DND-41 (cell line): ENCODE measurements at regions not wholly inside any gene's neighbourhood (a gene's known extent, or its start where the extent isn't known, plus 50 kb on each side); places are given as distances from the start of the nearest gene placed in this dataset.

Experiments
- ATAC-seq: fragments of 200-7000 bp; cut with Tn5 transposase; 3 replicates; pipeline ENCODE4 v1.9.1; 2021; ENCODE audit warnings: low read depth; ENCODE audit not compliant: insufficient read depth
- DNase-seq: peaks from one replicate; pipeline ENCODE4 v3.0.0-alpha.2; 2020
- H2AFZ ChIP-seq: 2 replicates; pipeline ENCODE4 v1.6.0; 2012; ENCODE audit warnings: low read depth, low read length
- H3K27ac ChIP-seq: 2 replicates; pipeline ENCODE4 v1.5.1; 2012; ENCODE audit warnings: low read length, inconsistent platforms
- H3K27me3 ChIP-seq: fragments of 200-600 bp; sonication (generic); 2 replicates; pipeline ENCODE4 v1.6.0; 2012; ENCODE audit warnings: low read length, mild to moderate bottlenecking, inconsistent platforms; ENCODE audit not compliant: insufficient read depth, poor library complexity
- H3K36me3 ChIP-seq: 2 replicates; pipeline ENCODE4 v1.5.1; 2012; ENCODE audit warnings: low read length, inconsistent platforms; ENCODE audit not compliant: insufficient read depth
- H3K4me1 ChIP-seq: 2 replicates; pipeline ENCODE4 v1.5.1; 2012; ENCODE audit warnings: mild to moderate bottlenecking, low read length; ENCODE audit not compliant: insufficient read depth
- H3K4me2 ChIP-seq: 2 replicates; pipeline ENCODE4 v1.6.0; 2012; ENCODE audit warnings: mild to moderate bottlenecking, moderate library complexity, low read length, inconsistent platforms; ENCODE audit not compliant: insufficient read depth
- H3K4me3 ChIP-seq, 2 experiments: fragments of 200-600 bp in 1 of 2; shearing (Covaris generic) in 1 of 2; 2 replicates each; pipeline ENCODE4 v1.5.1; 2012 to 2016; ENCODE audit warnings: inconsistent platforms in 2 of 2, low read length in 2 of 2, mild to moderate bottlenecking in 2 of 2, low read depth in 1 of 2, moderate library complexity in 1 of 2
- H3K79me2 ChIP-seq: 2 replicates; pipeline ENCODE4 v1.6.0; 2012; ENCODE audit warnings: low read length, inconsistent platforms; ENCODE audit not compliant: insufficient read depth
- H3K9ac ChIP-seq: 2 replicates; pipeline ENCODE4 v1.6.0; 2012; ENCODE audit warnings: low read depth, mild to moderate bottlenecking, inconsistent platforms, low read length, moderate library complexity
- H3K9me3 ChIP-seq: 2 replicates; pipeline ENCODE4 v1.5.1; 2012; ENCODE audit warnings: low read length, moderate library complexity, mild to moderate bottlenecking, inconsistent platforms; ENCODE audit not compliant: insufficient read depth, severe bottlenecking
- H4K20me1 ChIP-seq: 2 replicates; pipeline ENCODE4 v1.6.0; 2012; ENCODE audit warnings: low read length; ENCODE audit not compliant: insufficient read depth
- CTCF ChIP-seq: IDR thresholded peaks from 2 replicates; pipeline ENCODE4 v1.5.1; 2012; ENCODE audit warnings: borderline replicate concordance, low read length, moderate library complexity, mild to moderate bottlenecking; ENCODE audit not compliant: poor library complexity, severe bottlenecking; ENCODE audit errors: extremely low read depth
- EZH2 ChIP-seq: IDR thresholded peaks from 3 replicates; pipeline ENCODE4 v1.6.1; 2012; ENCODE audit warnings: borderline replicate concordance, low read depth, mild to moderate bottlenecking, moderate library complexity, low read length, inconsistent platforms; ENCODE audit not compliant: severe bottlenecking

GRCh38 chr16:80279656-80280055 lies 261.1 kb upstream of the DYNLRB2 start:
- H3K27me3 ChIP-seq = no peaks in the 10 kb centered on the region
- ATAC-seq = no peak
- no peak overlapping the region for H3K27ac ChIP-seq
- H3K4me3 ChIP-seq = no peak overlapping the region
- H3K9ac ChIP-seq = no peak overlapping the region
- no peaks in the 10 kb centered on the region for H4K20me1 ChIP-seq
- H3K36me3 ChIP-seq = no peaks in the 10 kb centered on the region
- no peaks in the 10 kb centered on the region for H3K79me2 ChIP-seq
- no peak overlapping the region for H2AFZ ChIP-seq
- H3K4me2 ChIP-seq = no peak overlapping the region
- no peak for TF ChIP-seq CTCF
- no peak for TF ChIP-seq EZH2
- H3K9me3 ChIP-seq = no peaks in the 10 kb centered on the region
- no peaks in the 10 kb centered on the region for H3K4me1 ChIP-seq
- no peak for DNase-seq

GRCh38 chr16:80277182-80277581 lies 263.6 kb upstream of the DYNLRB2 start:
- H3K4me3 ChIP-seq = no peak overlapping the region
- DNase-seq = no peak
- no peak overlapping the region for H3K27ac ChIP-seq
- no peak overlapping the region for H2AFZ ChIP-seq
- H3K4me1 ChIP-seq = no peaks in the 10 kb centered on the region
- no peak overlapping the region for H3K4me2 ChIP-seq
- TF ChIP-seq EZH2 (no peak), CTCF (no peak)
- H3K9ac ChIP-seq = no peak overlapping the region
- H3K79me2 ChIP-seq = no peaks in the 10 kb centered on the region
- no peaks in the 10 kb centered on the region for H3K36me3 ChIP-seq
- peaks cover 5% of the 10 kb centered on the region for H3K27me3 ChIP-seq
- no peaks in the 10 kb centered on the region for H4K20me1 ChIP-seq
- no peaks in the 10 kb centered on the region for H3K9me3 ChIP-seq
- no peak for ATAC-seq

- DNase-seq = no peak
Measured at GRCh38 chr16:80274576-80275191, 266.1 kb upstream of the DYNLRB2 start.

More at GRCh38 chr16:80274576-80275191, 266.1 kb upstream of the DYNLRB2 start:
- H3K27me3 ChIP-seq = peaks cover 5% of the 10 kb centered on the region
- TF ChIP-seq CTCF (no peak), EZH2 (no peak)
- no peak overlapping the region for H2AFZ ChIP-seq
- H3K4me2 ChIP-seq = no peak overlapping the region
- H3K9me3 ChIP-seq = no peaks in the 10 kb centered on the region
- H3K36me3 ChIP-seq = no peaks in the 10 kb centered on the region
- no peaks in the 10 kb centered on the region for H4K20me1 ChIP-seq
- ATAC-seq = no peak
- no peak overlapping the region for H3K27ac ChIP-seq
- no peak overlapping the region for H3K4me3 ChIP-seq
- no peaks in the 10 kb centered on the region for H3K4me1 ChIP-seq
- no peak overlapping the region for H3K9ac ChIP-seq
- no peaks in the 10 kb centered on the region for H3K79me2 ChIP-seq
